Activated T-helper 1 cell treated with anti-CD3 and anti-CD28 coated beads, Interleukin-2, amount 50 U/mL, for 16 hours (primary cell): ENCODE measurements at regions not wholly inside any gene's neighbourhood (a gene's known extent, or its start where the extent isn't known, plus 50 kb on each side); places are given as distances from the start of the nearest gene placed in this dataset.

Experiments used
- DNase-seq, 2 donors: peaks; one replicate each; pipeline ENCODE4 v3.0.0-alpha.2; 2020; ENCODE audit warnings: low read depth in 1 of 2, low spot score in 1 of 2

DNA sequence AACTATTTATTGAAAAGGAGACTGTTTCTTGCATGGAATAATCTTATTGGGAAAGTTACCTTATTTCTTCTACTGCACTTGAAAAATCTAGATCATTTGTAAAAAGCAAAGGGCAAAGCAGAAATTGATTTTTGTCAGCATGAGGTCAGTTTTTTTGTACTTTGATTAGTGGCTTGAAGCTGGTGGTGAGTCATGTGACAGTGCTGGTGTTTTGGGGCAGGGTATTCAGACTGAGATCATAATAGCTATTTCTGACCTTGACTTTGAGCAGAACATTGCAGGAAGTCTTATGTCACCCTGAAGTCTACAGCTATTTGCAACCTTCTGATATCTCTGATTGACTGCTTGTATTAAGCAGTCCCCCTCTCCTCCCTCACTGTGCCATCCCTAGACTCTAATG lies 66.3 kb upstream of the SORCS3 start:
- DNase-seq, result no peak

DNA sequence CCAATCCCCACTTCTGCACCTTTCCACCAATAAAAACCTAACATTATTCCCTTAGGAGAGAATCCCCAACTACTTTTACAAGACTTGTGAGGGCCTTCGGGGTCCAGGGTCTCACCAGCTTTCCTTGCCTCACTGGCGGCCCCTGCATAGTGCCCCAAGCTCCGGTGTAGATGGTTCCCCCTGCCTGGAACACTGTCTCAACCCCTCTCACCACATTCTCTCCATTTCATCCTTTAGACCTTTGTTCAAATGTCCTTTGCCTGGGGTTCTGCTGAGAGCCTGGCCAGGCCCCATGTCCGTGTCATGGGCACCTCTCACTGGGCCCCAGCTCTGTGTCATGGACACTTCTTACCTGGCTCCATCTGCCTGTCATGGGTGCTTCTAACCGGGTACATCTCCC lies 64.5 kb upstream of the SORCS3 start:
- no peak for DNase-seq

DNA sequence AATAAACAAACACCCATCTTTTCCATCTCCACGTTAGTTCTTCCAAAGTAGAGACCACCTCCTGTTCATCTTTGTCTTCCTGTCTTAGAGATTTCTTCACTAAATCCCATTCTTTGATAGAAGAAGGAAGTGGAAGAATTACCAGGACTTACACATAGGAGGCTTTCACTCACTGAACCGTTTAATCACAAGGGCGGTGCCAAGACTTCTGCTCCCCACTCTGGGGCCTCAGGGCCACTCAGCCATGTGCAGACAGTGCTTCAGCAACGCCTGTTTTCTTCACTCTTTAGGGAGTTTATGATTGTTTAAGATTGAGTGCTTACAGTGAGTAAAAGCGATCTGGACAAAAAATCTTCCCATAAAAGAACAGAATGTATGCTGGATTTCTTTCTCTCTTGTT lies 63.9 kb upstream of the SORCS3 start:
- DNase-seq, result no peak

DNA sequence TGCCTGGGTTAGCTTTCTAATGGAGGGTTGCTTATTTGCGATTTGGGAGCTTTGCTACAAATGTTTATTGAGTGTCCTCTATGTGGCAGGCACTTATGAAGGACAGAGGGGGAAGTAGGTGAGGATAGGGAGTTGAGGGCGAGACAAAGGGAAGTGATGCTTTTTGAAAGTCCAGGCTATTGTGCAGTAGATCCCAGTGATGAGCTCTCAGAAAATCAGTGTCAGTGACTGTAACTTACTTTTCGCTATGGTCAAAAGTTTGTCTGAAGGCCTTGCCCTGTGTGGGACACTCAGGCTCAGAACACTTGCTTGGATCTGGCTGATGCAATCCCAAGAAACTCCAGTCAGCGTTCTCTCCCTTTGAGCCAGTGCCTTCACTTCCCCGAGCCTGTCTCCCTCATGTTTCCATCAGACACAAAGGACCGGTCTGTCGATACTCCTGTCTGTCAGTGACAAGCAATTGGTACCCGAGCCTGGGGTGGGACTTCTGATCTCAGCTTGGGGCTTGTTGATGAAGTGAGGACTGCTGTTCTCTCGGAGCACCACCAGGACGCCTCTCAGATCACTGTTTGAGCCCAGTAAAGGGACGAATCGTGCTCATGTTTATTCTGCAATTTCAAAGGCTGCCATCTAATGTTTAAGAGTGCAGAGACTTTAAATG lies 63.1 kb upstream of the SORCS3 start:
- DNase-seq, result no peak

DNA sequence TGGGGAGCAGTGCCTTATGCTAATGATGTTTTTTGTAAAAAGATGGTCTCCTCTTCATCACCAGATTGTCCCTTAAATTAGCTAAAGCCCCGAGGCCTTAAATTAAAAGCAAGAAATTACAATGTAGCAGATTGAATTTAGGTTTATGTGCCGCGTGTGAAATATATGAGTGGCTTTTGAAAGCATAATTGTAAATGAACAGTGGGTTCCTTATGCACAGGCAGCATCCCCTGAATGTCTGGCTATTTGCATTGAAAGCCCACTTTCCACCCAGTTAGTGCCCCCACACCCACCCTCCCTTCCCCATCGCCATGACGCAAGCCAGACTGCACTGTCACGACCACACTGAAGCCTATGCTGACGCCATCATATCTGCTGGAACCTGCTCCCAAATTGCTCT lies 62.4 kb upstream of the SORCS3 start:
- DNase-seq, result no peak

DNA sequence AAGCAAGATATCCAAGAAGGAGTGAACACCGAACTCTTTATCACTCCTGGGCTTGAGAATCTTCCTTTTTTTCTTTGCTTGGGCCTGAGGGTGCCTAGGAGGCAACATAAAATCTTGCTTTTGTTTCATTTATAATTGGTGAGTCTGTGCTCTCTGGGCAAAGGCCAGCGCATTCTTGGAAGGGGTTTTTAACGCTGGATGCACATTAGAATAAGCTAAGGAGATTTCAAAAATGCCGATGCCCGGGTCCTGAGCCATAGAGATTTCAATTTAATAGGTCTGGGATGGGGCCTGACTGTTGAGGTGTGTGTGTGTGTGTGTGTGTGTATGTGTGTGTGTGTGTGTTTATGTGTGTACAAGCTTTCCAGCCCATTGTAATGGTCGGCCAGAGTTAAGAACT lies 62.0 kb upstream of the SORCS3 start:
- DNase-seq, result no peak

DNA sequence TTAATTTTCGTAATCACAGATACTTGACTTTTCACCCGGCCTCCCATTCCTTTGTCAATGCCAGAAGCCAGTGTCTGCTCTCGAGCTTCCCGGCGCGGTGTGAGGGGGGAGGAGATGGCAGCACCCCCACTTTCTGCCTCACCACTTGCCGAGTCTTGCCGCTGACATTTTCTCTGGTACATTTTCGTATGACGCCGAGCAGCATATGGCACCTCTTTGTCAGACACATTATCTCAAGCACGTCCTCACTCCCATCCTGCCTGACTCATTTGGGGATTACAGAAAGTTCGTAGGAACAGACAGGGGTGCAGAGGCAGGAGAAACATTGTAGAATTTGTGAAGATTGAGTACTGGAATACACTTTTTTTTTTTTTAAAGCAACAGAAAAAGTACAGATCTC lies 60.8 kb upstream of the SORCS3 start:
- DNase-seq, result no peak

DNA sequence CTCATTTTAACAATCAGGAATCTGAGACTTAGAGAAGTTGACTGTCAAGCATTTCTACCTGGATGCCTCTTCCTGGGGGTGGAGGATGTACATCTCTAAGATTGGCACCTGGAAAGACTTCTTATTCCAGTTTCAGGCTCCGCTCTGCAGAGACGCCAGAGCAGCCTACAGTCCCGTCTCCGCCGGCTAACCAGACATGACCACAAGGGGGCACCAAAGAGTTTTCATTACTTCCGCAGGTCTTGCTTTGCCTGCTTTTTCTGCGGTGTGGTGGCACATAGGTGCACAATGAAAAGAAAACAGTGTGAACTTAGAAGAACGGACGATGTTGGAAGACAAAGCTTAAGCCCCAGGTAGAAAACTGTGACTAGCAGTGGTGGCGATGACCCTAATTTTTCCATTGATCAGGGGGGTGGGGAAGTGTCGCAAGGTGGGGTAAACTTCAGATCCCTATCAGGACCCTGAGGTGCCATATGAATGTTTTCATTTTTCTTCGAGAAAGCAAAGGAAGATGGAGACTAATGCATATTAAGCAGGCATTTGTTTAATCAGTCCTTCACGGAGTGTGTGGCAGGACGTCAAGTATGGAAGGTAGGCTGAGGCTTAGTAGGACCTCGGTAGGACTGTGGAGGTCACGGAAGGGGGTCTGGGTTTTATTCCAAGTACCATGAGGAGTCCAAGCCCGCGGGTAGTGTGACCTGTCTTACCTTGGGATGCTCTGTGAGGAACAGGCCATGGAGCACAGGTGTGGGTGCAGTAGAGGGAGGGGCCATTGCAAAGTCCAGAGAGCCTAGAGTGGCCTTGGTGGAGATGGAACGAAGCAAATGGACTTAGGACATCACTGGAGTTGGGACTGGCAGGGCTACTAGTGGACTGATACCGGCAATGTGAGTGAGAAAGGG lies 60.1 kb upstream of the SORCS3 start:
- DNase-seq, result peak; percentile 44 to 45

DNA sequence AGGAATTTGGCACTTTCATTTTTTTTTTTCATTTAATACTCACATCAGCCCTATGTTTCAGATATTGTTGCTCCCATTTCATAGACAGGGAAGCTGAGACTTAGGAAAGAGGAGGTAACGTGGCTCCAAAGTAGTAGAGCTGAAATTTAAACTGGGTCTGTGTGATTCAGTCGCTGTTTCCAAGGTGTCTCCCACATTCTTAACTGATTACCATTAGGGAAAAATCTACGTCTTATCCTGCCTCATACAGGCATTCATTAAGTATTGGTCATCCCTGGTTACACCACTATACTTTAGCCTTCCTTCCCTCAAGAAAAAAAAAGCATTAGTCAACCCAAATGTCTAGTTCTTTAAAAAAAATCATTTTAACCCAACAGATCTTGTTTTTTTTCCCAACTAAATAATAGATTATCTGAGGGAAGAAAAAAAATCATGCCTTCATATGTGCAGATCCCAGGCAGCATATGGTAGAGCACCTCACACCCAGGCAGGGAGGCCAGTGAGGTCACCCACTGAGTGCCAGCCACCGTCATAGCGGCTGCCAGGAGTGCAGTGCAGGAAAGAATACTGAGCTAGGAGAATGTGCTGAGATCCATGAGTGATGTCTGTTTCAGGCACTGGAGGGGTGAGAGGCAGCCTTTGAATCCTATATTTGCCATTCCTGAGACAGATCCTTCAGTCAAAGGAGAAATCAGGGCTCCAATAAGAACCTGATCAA lies 59.0 kb upstream of the SORCS3 start:
- no peak for DNase-seq

DNA sequence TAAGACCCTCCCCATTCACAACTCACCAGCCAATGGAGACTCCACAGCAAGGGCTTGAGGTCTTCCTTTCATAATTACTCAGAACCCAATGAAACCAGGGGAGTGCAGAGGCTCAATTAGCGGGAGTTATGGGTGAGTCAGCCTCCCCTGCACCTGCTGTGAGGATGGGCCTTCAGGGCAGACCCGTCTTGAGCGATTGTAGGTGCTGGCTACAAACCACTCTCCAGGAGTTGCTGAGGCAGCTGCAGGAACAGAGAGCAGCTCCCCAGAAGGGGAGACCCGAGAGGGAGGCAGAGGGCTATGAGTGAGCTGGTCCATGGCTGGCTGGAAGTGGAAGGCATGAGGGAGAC lies 58.5 kb upstream of the SORCS3 start:
- no peak for DNase-seq

DNA sequence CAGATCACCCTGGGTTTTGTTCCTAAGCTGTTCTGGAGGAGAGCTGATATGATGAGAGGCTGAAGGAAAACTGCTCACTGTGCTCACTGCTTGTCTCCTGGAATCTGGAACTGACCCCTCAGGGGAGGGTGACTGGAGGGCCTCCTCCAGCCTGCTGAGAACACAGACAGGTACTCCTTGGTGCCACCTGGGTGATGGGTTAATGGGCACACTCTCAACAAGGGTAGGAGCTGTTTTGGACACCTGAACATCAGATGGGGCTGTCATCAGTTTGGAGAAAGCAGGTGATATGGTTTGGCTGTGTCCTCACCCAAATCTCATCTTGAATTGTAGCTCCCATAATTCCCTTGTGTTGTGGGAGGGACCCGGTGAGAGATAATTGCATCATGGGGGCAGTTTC lies 58.1 kb upstream of the SORCS3 start:
- no peak for DNase-seq

DNA sequence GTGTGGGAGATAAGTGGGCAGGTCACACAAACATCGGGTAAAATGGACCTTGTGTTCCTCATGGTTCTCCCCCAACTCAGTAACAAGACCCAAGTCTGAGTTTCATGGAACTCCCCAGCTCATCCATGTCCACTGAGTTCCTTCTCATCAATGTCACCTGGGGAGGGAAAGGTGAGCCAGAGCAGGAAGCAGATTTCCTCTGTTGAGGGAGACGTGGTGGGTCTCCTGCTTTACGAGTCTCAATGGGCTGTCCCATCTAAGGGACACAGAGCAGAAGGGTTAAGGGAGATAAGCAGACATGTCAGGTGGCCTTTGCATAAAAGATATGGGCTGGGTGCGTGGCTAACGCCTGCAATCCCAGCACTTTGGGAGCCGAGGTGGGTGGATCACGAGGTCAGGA lies 56.5 kb upstream of the SORCS3 start:
- DNase-seq, result no peak

DNA sequence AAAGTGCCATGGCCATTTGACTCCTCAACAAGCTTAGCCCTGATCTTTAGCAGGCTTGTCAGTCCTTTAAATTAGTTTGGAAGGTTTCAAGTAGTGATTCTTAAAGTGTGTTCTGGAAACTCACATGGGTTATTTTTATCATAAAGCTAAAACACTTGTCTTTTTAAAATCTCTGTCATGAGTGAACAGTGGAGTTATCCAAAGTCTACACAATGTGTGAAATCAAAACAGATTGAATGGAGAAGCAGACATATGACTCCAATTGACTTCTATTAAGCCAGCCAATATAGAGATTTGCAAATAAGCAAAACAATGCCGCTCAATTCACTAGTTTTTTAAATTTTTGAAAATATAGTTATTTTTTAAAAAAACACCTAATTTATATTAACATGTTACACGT lies 53.3 kb upstream of the SORCS3 start:
- no peak for DNase-seq

DNA sequence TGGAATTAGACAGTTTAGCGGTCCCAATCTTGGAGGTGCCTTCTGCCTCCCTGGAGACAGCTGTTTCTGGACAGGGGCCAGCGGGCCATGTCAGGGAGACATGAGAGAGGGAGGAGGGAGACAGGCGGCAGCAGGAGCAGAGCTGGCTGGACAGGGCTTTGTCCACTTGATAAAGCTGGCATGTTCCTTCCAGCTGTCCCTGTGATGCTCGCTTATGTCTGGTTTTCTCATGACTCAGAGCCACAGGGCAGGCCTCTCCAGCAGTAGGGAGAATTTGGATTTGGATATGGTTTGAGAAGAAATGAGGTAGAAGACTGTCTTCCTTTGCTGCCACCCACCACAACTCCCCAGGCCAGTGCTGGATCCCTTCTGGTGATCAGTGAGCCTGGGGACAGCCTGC lies 51.7 kb upstream of the SORCS3 start:
- no peak for DNase-seq

DNA sequence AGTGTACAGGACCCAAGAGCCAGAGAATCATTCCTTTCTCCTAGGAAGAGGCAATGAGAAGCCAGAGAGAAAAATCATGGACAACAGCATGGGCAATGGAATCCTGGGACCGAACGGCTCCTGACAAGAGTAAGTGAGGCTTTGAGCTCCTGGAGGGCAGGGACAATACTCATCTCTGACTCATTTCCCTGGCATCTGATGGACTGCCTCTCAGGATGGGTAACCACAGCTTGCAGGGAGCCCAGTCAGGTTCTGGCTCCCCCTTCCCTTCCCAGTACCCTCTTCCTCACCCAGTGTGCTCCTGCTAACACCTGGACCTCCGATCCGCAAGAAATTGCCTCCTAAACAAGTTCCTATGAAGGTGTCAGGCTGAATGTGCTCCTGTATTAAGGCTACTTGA lies 51.2 kb upstream of the SORCS3 start:
- DNase-seq, result no peak
